SKM-1 (cell line): ENCODE measurements at regions not wholly inside any gene's neighbourhood (a gene's known extent, or its start where the extent isn't known, plus 50 kb on each side); places are given as distances from the start of the nearest gene placed in this dataset.
"Not testable (repeated sequence)": the region's sequence is repeated elsewhere in the genome, so short reads cannot be mapped to it uniquely, and the experiment has no call there.

Experiments
- DNase-seq: peaks from one replicate; lab custom pipeline; 2025; ENCODE audit not compliant: unreplicated experiment; lab: John Stamatoyannopoulos, UW

DNA sequence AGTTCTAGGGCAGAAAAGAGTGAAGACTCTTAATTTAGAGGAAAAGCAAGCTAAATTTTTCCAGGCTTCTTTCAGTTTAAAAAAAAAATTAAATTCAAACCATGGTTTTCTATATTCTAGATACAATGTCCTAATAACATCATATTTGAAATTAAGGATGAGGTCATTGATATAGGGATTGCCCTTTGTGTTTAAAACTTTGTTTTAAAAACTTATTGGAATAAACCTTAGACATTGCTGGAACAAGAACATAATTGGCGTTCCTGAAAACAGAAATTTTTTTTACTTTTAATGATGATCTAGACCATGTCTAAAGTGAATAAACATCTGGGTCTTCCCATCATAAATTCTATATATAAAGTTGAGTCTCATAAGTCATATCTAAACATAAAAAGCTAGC lies 859.4 kb upstream of the CHORDC1 start:
- DNase-seq, result no peak

- DNase-seq, result no peak
Measured at GRCh38 chr11:91081440-91082043, 858.7 kb upstream of the CHORDC1 start.

DNA sequence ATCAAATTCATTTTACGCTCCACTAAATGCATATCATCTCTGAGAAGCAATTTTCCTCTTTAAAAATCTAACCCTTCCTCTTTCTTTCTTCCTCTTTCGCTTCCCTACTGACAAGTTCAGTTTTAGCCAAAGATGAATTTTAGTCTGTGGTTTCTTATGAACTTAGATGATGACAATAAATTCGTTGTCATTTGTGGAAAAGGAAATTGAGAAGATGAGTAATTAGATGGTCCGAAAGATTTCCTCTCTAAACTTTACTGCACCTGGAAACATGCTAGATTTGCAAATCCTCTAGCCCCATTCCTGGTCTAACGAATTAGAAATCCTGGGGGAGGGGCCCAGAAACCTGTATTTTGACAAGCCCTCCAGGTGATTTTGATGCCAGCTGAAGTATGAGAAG lies 855.4 kb upstream of the CHORDC1 start:
- no peak for DNase-seq

- no peak for DNase-seq
Measured at GRCh38 chr11:91075032-91075695, 852.3 kb upstream of the CHORDC1 start.

DNA sequence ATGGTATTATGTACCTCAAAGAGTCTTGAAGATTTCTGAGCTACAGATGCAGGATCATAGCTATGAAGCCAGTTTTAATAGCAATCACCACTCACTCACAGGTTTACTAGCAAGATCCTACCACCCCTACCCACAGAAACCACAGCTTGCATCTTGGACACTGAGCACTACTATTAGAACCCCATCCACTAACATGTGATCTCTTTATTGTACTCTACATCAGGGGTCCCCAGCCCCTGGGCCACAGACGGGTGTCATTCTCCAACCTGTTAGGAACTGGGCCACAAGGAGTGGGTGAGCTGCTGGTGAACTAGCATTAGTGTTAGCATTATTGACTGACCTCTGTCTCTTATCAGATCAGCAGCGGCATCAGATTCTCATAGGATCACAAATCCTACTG lies 844.8 kb upstream of the CHORDC1 start:
- DNase-seq, result no peak

- DNase-seq, result no peak
Measured at GRCh38 chr11:91066456-91067047, 843.7 kb upstream of the CHORDC1 start.

DNA sequence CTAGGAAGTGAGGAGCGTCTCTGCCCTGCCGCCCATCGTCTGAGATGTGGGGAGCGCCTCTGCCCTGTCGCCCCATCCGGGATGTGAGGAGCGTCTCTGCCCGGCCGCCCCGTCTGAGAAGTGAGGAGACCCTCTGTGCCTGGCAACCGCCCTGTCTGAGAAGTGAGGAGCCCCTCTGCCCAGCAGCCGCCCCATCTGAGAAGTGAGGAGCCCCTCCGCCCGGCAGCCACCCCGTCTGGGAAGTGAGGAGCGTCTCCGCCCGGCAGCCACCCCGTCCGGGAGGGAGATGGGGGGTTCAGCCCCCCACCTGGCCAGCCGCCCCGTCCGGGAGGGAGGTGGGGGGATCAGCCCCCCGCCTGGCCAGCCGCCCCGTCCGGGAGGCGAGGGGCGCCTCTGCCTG lies 840.5 kb upstream of the CHORDC1 start:
- DNase-seq, result not testable (repeated sequence)

- DNase-seq, result no peak
Measured at GRCh38 chr11:91047882-91048281, 825.0 kb upstream of the CHORDC1 start.

DNA sequence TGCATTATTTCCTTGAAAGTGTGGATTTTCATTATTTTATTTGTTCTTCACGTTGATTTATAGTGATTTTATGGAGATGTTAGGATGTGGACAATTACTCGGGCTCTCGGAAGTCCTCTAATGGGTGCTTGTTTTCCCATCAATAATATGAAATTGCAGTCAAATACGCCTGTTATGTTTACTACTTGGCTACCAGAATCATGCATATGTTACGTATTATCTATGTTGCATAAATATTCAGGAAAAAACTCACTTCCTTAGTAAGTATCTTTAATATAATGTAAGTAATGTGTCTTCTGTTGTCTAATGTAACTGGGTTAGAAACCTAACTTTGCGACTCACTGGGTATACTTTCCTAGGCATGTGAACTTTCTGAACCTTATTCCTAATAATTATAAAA lies 823.4 kb upstream of the CHORDC1 start:
- DNase-seq, result no peak

DNA sequence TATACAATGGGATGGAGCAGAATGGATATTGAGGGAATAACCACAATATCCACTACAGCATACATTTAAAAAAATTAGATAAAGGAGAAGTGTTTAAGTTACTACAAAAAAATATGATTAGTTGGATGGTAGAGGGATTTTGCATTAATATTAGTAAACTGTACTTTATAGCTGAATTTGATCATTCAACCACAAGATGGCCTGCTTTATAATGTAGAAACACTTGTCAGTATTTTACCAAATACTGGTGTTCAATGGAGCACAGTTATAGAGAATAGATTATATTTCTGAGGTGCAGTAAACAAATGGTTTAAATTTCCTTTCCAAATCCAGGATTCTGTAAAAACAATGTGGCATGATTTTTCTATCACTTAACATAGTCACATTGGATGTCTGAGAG lies 818.8 kb upstream of the CHORDC1 start:
- DNase-seq, result no peak

DNA sequence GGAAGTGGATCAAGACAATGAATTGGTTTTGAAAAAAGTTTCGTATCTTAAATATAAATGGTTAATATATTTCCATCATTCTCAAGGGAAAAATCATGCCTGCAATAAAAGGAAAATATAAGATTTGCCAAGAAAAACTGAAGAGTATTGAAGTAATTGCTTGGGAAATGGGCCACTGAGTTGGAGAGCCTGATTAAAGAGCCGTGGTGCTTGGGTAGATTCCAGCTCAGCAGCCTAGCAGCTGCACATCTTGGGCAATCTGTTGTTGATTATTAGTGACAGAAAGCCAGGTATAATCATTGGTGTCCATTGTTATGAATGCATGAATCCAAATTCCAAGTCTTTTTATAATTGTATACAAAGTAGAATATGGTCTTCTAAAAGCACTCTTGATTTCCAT lies 800.9 kb upstream of the CHORDC1 start:
- DNase-seq, result no peak

GRCh38 chr11:91011503-91011902 lies 788.7 kb upstream of the CHORDC1 start:
- no peak for DNase-seq

- DNase-seq, result no peak
Measured at GRCh38 chr11:91005458-91005857, 782.6 kb upstream of the CHORDC1 start.

GRCh38 chr11:90997241-90997640 lies 774.4 kb upstream of the CHORDC1 start:
- no peak for DNase-seq

GRCh38 chr11:90972159-90972558 lies 749.3 kb upstream of the CHORDC1 start:
- not testable (repeated sequence) for DNase-seq

GRCh38 chr11:90947930-90948329 lies 725.1 kb upstream of the CHORDC1 start:
- no peak for DNase-seq

DNA sequence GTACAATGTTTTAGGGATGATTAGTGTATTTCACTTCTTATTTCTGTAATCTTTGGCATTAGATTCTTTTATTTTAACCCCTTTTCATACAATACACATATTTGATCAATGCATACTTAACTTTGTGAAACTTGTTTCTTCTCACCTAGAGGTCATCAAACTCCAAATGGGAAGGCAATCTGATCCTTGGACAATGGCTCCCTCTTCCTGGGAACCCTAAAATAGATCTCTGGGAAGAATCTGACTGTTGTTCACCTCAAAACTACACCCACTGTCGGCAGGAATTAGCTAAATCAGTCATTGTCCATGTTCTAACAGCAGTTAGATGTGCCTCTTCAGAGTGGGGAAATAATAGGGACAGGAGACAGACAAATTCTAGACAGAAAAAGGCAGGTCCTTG lies 707.4 kb upstream of the CHORDC1 start:
- no peak for DNase-seq

DNA sequence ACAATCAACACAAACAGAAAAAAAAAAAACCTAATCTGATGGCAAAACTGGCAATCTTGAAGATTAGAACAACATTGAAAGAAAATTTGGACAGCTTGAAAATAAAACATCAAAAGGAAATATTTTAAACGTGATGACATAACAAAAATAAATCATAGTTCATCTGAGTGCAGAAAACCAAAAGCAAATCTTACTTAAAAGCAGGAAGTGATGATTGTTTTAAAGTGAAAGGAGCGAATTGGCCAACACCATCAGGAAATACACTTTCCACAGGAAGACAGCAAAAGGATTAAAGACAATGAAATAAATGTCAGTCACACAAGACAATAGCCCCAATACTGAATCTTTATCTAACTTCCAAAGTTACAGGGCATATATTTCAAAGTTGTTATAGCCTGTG lies 696.5 kb upstream of the CHORDC1 start:
- DNase-seq, result no peak

DNA sequence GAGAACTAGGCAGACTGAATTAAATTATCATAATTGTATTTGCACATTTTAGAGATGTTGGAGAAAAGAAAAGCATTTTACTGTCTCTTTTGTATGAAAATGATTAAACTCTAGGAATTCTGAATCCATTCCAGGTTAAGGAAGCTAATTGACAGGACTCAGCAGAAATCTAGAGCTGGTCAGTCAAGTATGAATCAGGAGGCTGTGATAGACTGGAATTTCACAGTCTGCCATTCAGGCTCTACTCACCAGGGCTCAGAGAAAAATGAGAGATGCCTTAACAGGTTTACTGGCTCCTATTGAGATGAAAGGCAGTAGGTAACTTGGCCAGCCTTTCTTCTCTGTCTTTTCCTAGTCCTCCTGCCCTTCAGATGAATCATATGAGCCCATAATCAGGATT lies 693.9 kb upstream of the CHORDC1 start:
- no peak for DNase-seq

DNA sequence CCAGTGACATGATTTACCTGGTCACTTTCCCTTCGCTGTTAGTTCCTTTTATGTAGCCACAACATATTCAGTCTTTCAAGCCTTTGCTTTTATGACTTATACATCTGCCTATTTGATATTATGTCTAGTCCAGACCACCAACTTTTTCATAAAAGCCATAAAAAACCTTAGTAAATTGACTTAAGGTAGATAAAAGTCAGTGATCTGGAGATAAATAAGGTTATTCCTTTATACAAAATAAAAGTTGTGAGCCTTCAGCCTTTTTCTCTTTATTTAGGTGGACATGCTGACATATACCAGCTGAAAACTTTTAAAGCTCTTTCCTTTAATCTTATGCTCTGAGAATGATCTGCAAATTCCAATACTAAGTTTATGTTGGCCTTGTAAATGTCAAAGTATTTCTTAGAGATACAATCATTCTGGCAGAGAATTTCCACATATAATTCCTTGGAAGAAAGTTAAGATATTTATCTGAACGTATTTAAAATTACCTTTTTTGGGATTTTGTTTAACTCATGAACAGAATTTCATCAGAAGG lies 690.4 kb upstream of the CHORDC1 start:
- no peak for DNase-seq

- DNase-seq, result no peak
Measured at GRCh38 chr11:90912631-90913030, 689.8 kb upstream of the CHORDC1 start.

DNA sequence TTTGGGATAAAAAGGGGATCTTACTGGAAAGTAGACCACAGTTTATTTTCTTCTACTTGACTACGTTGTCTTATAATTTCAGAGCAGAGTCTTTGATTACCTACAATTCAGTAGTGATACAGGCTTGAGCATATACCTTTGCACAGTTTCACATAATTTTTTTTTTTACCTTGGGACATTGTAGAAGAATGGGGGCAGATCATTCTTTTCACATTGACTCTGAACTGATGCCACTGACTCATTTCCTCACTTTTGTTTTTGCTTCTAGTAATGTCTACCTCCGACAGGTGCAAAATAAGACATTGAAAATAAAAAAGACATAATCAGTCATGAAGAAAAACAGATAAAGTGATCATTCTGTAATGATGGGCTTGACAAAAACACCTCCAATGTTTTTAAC lies 688.3 kb upstream of the CHORDC1 start:
- DNase-seq, result no peak
